IPS DF 4.7 (cell line): ENCODE measurements at regions not wholly inside any gene's neighbourhood (a gene's known extent, or its start where the extent isn't known, plus 50 kb on each side); places are given as distances from the start of the nearest gene placed in this dataset.
"Not testable (repeated sequence)": the region's sequence is repeated elsewhere in the genome, so short reads cannot be mapped to it uniquely, and the experiment has no call there.

Experiments used
- DNase-seq: peaks from one replicate; pipeline ENCODE4 v3.0.0-alpha.2; 2013; ENCODE audit warnings: low spot score; ENCODE audit errors: extremely low read depth

DNA sequence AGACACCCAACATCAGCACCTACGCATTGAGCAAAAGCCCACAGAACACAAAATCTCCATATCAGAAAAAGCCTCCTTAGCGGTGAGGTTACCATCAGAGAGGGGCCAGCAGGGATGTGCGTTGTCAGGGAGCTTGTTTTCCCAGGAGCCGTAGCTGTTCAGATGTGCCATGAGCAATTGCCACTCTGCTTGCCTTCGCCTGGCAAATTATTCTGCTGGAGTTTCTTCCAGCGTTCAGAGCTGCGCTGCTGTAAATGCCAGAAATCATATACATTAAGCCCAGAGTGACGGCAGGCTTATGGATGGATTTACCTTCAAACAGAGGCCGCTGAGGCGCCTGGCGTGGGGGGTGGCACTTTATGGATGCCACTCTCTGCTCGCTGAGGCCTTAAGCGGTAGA, 632.3 kb downstream of the BCOR start:
- no peak for DNase-seq

DNA sequence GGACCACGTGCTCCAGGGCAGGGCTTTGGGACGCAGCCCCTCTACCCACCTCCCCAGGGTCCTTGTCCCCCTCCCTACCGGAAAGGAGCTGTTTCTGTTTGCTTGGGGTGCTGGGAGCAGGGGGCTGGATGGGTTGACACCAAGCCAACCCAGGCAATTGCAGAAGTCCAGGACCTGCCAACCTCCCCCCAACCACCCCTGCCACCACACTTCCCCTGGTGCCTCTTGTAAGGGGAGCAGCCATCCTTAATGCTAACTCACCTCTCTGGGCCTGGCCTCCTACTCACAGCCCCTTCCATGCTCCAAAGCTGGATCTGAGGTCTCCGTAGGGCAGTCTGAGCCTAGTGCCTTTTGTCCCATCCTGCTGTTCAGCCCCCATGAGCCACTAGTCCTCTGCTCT, 631.9 kb downstream of the BCOR start:
- DNase-seq = no peak

DNA sequence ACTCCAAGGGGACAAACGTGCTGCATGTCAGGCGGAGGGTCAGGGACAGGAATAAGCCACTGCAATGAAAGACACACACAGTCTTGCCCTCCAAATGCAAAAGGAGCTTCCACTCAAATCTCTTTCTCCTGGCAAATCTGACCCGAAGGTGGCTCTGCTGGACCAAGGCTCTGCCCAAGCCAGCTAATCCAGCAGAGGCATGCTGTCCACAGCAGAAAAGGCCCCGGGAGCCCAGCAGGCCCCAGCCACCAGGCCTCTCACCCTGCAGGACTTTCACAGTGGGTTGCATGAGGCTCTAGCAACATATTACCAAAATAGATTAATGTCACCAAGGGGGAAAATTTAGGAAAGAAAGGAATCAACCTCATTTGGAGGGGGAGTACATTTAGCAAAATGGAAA, 628.6 kb downstream of the BCOR start:
- no peak for DNase-seq

DNA sequence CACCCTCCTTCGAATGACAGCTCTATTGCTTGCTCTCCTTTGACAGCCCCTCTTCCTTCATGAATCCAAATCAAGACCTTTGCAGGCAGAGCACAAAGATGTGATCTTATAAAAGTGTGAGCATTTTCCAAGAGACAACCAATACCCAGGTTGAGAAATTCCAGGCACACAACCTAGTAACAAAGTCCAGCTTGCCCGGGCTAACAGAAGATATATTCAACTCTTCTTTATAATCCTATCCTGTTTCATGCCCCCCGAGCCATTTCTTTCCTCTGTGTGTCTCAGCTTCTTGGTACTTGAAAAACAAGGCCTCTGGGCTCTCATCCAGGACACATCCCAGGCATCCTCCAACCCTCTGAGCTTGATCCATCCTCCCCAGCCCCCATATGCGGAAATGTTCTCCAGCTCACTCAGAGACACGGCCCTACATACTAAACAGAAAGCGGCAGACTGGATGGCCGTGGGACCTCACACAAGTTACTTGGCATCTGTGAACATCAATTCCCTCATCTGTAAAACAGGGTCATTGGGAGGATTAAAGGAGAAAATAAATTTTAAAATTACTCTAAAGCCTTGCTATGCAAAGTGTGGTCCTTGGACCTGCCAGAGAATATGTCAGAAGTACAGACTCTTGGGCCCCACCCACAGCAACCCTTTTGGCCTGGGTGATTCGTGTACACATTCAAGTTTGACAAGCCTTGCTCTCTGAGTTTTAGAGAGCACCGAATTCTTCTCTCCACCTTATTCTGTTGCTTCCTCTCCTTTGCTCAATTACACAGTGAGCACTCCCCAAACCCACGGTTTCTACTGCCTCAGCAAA, 627.0 kb downstream of the BCOR start:
- DNase-seq = no peak

DNA sequence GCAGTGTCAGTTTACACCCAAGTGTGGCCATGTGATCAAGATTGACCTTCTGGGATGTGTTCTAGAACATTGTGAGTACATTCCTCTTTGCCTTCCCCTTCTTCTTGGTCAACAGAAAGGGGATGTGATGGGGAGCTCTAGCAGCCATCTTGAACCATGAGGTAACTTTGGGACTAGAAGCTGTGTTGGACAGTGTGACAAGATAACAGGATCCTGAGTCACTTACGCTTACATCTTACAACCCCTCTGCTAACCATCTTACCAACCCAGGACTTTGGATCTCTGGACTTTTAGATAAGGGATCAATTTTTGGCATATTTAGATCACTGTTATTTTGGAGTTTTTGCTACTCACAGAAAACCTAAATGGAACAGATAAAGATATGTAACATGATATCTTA, 625.6 kb downstream of the BCOR start:
- no peak for DNase-seq

DNA sequence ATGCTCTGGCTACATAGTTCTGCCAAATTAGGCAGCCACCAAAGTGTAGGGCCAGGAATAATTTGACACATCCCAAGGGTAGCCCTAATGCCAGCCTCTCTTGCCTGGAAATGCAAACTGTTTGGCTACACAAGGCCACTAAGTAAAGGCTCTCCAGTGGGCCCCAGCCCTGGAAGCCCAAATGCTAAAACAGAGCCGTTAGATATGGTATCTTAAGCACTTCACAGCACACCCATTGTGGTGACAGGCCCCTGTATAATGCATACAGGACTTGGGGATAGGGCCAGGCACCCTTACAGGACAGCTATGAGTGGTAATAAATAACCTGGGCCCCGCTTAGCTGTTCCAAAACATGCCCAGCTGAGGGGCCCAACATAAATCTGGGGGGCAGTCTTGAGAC, 623.9 kb downstream of the BCOR start:
- no peak for DNase-seq

DNA sequence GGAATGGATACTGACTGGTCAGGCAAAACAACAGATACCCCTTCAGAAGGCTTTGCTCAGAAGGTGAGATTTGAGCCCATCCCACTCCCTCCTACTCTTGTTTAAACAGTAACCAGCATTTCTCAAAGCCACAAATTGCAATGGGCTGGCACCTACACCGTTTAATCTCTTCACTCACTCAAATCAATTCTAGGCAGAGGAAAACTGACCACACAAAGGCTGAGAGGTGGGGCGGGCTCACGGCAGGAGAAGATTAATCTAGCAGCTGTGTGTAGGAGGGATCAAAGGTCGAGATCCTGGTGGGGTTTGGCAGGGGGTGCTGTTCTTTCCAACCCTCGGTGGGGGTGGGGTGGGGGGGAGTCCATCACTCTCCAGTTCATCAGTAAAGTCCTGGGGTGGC, 622.4 kb downstream of the BCOR start:
- no peak for DNase-seq

DNA sequence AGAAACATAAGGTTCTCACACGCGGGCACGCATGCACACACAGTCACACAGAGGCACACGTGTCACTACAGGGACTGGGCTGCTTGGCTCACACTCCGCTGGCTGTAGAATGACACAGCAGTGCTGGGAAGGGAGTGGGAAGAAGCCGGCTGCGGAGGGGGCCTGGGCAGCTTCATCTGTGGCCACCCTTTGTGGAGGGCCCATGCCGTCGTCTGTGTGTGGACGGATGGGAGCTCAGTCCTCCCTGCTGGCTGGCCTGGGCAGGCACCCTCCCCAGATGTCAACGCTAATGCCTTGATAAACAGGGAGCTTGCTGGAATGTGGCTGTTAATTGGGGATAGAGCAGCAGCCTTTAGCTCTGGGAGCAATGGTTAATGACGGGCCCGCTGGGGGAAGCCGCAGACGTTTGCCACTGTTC, 621.1 kb downstream of the BCOR start:
- no peak for DNase-seq

DNA sequence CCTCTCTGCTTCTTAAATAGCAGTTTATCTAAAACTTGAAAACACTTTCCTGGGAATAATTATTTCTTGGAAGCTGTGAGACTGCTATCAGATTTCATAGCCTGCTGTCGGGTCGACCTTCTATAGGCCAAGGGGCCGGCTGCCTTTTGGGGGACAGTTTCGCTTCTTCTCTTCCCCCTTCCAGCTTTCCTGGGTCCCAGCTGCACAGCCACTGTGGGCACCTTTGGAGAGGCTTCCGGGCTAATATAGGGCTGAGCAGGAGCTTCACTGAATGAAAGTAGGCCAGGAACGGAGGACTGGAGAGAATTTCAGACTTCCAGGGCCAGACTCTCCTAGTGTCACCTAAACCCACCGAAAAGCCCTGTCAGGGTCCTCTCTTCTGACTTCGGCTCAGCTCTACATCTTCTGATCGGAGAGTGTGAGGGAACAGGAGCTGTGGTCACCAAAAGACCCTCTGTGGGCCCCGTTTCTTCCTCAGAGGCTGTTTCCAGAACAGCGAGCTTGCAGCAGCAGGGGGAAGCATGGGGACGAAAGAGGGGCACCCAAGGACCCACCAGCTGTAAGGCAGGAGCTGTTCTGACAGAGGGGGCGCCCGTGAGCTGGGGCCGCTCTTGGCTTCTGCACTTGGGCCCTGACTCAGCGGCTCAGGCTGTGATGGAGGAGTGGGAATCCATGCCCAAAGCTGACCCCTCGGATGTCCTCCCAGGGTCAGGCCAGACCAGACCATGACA, 620.6 kb downstream of the BCOR start:
- no peak for DNase-seq

DNA sequence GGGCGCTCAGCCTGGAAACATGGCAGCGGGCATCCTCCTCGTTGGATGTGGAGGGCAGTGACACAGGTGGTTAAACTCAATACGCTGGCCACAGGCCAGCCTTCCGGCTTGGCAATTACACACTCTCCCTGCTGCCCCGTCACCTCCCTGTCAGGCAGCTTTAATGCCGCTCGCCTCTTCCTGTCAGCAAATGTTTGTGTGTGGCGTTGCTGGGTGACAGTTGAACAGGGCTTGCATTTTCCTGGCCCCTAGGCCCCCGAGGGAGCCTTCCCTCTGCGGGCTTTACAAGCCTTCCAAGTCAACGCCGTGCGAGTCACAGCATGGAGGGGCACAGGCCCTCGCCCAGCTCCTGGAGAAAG, 620.0 kb downstream of the BCOR start:
- DNase-seq = no peak

DNA sequence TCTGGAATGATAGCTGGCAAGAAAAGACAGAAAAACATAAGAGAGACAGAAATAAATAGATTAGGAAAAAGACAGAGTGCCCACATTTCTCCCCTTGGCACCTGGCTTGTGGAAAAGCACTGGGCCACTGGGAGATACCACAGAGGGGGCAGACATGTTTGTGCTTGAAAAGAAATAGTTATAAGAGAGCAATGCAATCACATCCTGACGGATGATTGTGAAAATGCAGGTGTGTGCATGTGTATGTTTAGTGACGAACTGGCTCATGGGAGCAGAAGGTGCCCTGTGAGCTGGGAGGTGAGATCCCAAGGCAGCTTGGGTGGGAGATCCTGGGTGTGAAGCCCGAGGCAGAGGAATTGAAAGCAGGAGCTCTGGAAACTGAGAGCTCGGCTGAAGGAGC, 617.9 kb downstream of the BCOR start:
- DNase-seq = no peak

DNA sequence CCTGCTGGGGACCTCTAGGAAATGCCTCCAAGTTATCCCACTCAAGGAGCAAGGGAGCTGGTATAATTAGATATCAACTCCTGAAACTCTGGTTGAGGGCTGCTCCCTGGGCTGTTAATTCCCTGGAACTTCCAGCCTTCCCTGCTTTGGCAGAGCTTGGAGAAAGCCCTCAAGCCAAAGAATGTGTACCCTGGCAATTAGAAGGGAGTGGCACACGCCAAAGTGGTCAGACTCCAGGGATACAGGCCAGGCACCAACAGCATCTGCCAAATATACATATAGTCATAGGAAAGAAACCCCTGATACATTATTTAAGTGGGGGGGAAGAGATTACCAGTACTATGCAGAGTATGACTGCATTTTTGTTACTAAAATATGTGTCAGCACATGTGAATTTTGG, 616.8 kb downstream of the BCOR start:
- no peak for DNase-seq

DNA sequence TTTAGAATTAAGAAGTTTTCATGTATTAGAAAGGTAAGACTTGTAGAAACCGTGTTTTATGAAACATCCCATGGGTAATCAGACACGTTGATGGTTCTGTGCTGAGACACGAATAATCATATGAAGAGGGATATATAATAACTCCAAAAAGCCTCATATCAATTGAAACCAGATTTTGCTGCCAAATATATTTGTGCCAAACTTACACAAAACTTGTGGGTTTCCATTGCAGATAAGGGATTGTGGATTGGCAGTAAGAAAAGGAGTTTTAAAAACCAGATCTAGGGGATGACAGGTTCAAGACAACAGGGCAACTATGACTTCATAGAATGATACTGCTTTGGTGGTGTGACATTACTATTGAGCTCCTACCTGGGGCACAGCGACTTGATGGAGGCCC, 616.1 kb downstream of the BCOR start:
- DNase-seq = no peak

DNA sequence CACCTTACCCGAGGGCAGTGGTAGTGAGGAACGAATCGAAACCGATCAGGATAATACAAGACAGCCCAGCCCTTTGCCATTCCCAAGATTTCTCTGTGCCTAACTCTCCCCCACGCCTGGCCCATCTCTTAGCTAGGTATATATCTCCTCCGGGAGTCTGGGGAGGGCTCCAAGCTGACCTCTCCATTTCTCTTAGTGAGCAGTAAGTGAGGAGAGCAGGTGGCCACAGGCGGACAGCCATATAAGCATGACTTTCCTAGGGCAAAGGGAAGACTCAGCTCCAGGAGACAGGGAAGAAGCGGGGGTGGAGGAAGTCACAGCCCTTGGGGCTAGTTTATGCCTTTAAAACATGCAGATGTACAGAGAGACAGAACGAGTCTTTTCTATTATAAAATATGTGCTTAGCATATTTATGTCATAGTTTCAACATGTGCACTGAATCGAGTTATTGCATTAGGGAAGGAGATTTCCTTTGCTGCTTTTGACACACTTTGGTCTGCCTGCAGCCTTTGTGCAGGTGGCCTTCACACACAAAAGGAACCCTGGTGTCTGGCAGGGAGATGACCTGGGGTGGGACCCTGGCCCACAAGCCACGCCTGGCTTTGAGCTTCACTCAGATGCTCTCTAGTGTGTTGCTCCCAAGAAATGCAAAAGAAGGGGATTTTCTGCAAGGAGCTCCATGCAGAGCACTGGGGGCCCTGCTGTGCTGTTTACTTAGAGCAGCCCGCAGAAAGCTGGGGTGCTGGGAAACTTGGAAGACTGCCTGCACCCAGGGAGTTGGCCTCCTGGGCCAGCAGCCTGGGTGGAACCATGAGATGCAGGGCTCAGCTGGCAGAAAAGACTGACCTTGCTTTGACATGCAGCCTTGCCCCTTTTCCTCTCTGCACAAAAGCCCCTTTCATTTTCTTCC, 613.3 kb downstream of the BCOR start:
- no peak for DNase-seq

DNA sequence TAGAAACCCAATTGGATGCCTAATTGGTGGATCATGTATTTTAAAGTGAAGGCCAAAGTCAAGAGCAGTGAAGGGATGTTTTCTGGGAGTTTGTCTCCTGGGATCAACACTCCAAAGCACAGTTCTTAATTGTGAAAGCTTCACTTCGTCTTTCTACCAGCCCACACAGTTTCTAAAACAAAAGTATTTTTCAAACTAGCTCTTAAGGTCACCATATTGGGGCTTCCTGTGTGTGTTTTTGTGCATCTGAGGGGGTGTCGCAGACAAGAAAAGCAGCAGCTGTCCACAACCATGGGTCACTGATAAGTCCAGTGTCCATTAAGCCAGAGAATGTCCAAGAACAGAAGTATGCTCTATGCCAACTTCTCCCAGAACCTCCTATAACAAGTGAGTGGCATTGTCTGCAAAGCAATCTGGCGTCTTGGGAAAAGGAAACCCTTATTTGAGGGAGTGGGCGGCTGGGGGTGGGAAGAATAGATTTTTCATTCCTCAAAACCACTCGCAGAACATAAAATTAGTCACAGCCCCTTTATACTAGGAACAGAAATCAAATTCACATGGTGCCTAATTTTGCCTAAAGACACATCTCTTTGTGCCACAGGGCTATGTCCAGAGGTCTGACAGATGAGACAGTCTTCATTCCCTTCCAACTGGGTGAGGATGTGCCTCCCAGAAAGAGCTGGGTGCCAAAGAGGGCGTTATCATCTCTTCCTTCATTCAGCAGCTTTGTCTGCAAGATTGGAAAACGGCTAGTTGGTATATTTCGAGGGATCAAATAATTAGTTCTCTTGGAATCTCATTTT, 610.4 kb downstream of the BCOR start:
- DNase-seq = no peak

DNA sequence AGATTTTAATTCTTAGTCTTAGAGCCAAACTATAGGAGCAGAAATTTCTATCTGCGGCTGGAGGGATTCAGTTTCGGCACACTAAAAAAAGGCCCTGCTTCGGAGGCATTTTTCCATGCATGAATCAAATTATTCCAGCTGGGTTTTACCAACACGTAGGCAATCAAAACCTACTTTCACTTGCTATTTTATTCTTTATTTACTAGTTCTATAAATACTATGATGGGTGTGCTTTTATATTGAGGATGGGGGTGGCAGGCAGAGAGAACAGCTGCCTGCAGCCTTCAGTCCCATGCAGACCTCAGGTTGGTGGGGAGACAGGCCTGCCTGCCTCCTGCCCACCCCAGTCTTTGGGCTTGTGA, 609.8 kb downstream of the BCOR start:
- no peak for DNase-seq

DNA sequence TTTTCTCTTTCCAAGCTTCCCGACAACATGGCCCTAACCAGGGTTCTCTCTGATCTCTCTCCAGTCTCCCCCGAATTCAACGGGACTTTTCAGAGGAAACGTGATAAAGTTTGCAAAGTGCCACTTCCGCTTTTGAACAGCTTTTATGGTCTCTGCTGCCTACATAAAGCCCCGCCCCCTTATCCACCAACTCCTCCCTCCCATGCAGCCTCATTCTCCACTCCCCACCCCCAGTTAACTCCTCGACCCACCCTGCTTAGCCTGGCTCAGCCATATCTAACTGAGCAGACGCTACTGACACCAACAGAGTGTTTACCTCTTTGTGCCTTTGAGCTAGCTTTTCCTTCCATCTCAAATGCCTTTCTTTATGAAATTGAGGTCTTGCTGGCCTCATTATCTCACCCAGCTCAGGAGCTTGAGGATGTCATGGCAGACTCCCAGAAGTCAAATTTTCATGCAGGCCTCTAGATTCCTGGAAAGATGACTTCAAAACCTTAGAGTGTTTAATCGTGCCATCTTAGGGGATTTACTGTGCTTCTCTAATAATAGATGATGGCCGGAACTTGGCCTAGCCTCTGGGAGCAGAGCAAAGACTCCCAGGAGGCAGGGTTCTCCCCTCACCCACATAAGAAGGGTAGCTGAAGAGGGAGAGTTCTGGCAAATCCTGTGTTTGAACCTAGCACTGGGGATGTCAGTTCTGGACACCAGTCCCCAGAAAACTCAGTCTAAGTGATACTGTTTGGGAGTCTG, 606.0 kb downstream of the BCOR start:
- DNase-seq = no peak

DNA sequence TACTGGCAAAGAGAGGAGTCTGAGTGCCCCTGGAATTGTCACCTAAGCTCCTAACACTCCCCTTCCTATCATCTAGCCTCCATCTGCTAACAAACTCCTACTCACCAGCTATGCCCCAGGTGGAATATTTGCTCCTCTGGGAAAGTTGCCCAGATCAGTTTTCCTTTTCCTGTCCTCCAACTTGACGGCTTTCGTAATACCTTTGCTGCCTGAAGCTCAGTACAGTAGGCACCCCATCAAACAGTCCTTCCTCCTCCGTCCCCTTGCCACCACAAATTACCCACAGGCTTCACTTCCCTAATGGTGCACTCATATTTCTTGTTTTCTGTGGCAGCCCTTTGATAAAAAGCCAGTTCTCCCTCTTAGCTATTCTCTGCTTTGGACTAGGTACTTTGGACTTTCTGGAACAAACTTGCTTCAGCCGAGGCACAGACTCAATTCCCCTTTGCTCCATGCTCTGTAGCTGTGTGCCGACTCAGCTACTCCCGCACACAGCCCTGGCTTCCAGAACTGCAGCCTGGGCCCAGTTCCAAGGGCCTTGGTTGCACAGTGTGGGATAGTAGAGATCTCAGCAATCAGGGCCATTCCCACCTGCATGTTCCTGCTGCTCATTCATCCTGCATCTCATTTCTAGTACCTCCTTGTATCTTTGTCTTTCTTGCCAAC, 605.1 kb downstream of the BCOR start:
- no peak for DNase-seq

DNA sequence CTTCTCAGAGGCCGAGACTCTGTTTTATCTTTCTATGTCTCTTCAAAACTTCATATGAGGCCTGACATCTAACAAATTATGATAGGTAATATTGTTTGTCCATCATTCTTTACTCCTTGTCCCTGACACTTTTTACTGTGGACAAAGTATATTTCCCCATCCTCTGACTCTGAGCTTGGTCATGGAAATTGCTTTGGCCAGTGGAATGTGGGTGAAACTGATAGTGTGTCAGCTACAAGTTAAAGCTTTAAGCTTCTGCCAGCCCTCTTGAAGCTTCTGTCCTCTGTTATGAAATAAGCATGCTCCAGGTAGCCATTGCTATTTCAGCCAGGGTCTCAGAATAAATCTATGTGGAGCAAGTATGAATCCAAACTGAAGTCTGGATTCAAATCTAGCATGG, 604.6 kb downstream of the BCOR start:
- no peak for DNase-seq

DNA sequence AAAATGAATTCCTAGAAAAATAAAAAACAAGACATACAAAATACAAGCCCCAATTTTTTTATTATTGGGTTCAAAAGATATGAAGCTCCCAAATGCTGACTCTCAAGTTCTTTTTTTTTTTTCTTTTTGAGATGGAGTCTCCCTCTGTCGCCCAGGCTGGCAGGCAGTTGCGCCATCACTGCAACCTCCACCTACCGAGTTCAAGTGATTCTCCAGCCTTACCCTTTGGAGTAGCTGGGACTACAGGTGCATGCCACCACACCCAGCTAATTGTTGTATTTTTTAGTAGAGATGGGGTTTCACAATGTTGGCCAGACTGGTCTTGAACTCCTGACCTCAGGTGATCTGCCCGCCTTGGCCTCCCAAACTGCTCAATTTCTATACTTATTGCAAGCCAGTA, 600.6 kb downstream of the BCOR start:
- DNase-seq = not testable (repeated sequence)
